RWPE1 (cell line): ENCODE measurements at regions not wholly inside any gene's neighbourhood (a gene's known extent, or its start where the extent isn't known, plus 50 kb on each side); places are given as distances from the start of the nearest gene placed in this dataset.

Experiments
- CTCF ChIA-PET: fragments of 350-600 bp; sonication (Branson Sonifier 250); formaldehyde crosslinking; extraction: SDS; loops from one replicate; lab custom pipeline; 2021; lab: Yijun Ruan, JAX
- POLR2A ChIA-PET: fragments of 400-600 bp; formaldehyde crosslinking; extraction: SDS; loops from one replicate; lab custom pipeline; 2020; ENCODE audit warnings: antibody characterized with exemption; ENCODE audit not compliant: low non-redundant PET; lab: Yijun Ruan, JAX
- DNase-seq: peaks from one replicate; pipeline ENCODE4 v3.0.0; 2012; ENCODE audit warnings: low spot score
- H3K27ac ChIP-seq: fragments of 450-650 bp; 2 replicates; pipeline ENCODE4 v1.5.1; 2017
- CTCF ChIP-seq: fragments of 450-650 bp; conservative IDR thresholded peaks from 2 replicates; pipeline ENCODE4 v1.5.1; 2017; ENCODE audit warnings: low read depth, mild to moderate bottlenecking

- no peak for TF ChIP-seq CTCF
- DNase-seq: no peak
- no peak overlapping the region for H3K27ac ChIP-seq
- POLR2A ChIA-PET: no interaction called here
- CTCF ChIA-PET: no interaction called here
Observed at GRCh38 chr13:37409756-37410155, 188.8 kb downstream of the POSTN start.

GRCh38 chr13:37407156-37407555 lies 191.4 kb downstream of the POSTN start:
- POLR2A ChIA-PET: no interaction called here
- TF ChIP-seq CTCF: no peak
- no peak for DNase-seq
- H3K27ac ChIP-seq: no peak overlapping the region
- CTCF ChIA-PET: no interaction called here

GRCh38 chr13:37406031-37406430 lies 192.5 kb downstream of the POSTN start:
- DNase-seq: no peak
- TF ChIP-seq CTCF: no peak

GRCh38 chr13:37403776-37404527 lies 194.6 kb downstream of the POSTN start:
- no peak for DNase-seq
- no peak overlapping the region for H3K27ac ChIP-seq
- ChIA-PET CTCF (no interaction called here), POLR2A (no interaction called here)
- no peak for TF ChIP-seq CTCF

More at GRCh38 chr13:37406031-37406430, 192.5 kb downstream of the POSTN start:
- CTCF ChIA-PET: no interaction called here
- no peak overlapping the region for H3K27ac ChIP-seq
- POLR2A ChIA-PET: no interaction called here

GRCh38 chr13:37401721-37402120 lies 196.8 kb downstream of the POSTN start:
- no peak for TF ChIP-seq CTCF
- ChIA-PET POLR2A (no interaction called here), CTCF (no interaction called here)
- no peak overlapping the region for H3K27ac ChIP-seq
- DNase-seq: no peak

- ChIA-PET POLR2A (no interaction called here), CTCF (no interaction called here)
- DNase-seq: no peak
- no peak for TF ChIP-seq CTCF
- H3K27ac ChIP-seq: no peak overlapping the region
Observed at GRCh38 chr13:37397535-37397934, 201.0 kb downstream of the POSTN start.
